Gastrocnemius medialis (tissue), 4 donors: ENCODE measurements at regions not wholly inside any gene's neighbourhood (a gene's known extent, or its start where the extent isn't known, plus 50 kb on each side); places are given as distances from the start of the nearest gene placed in this dataset.

Experiments
- CTCF ChIP-seq, 5 experiments: fragments of 450-650 bp in 3 of 5; fragments of 200-600 bp in 2 of 5; sonication (generic) in 2 of 5; IDR thresholded peaks in 4 of 5; conservative IDR thresholded peaks in 1 of 5; 1 replicate in 4 of 5; 2 replicates in 1 of 5; pipeline ENCODE4 v1.5.1; 2016 to 2019; ENCODE audit warnings: antibody characterized with exemption in 5 of 5, mild to moderate bottlenecking in 3 of 5, moderate library complexity in 3 of 5
- POLR2A ChIP-seq, 2 donors: fragments of 450-650 bp; IDR thresholded peaks; one replicate each; pipeline ENCODE4 v1.6.1; 2017; ENCODE audit warnings: antibody characterized with exemption in 2 of 2, mild to moderate bottlenecking in 2 of 2, moderate library complexity in 2 of 2

GRCh38 chr1:170800812-170801211 lies 134.5 kb upstream of the MROH9 start:
- TF ChIP-seq POLR2A (IDR thresholded peaks at IDR 0.05) (no peak), CTCF (IDR thresholded peaks at IDR 0.05 in 4 of 5, conservative IDR thresholded peaks at IDR 0.05 in 1 of 5) (no peak)
